HEK293 (cell line): ENCODE measurements at regions not wholly inside any gene's neighbourhood (a gene's known extent, or its start where the extent isn't known, plus 50 kb on each side); places are given as distances from the start of the nearest gene placed in this dataset.

ENCODE experiments used
- CTCF ChIA-PET: fragments of 350-600 bp; formaldehyde crosslinking; extraction: SDS; loops from one replicate; lab custom pipeline; 2021; ENCODE audit warnings: antibody characterized with exemption; lab: Yijun Ruan, JAX
- POLR2A ChIA-PET: fragments of 300-600 bp; formaldehyde crosslinking; extraction: SDS; loops from one replicate; lab custom pipeline; 2020; ENCODE audit warnings: antibody characterized with exemption, inconsistent platforms; lab: Yijun Ruan, JAX
- H3K27ac ChIP-seq: fragments of 200-500 bp; sonication (Bioruptor generic); 2 replicates; pipeline ENCODE4 v1.5.1; 2014; ENCODE audit warnings: low read depth, low read length, control low read depth, inconsistent platforms; ENCODE audit errors: extremely low read depth
- H3K36me3 ChIP-seq, 2 experiments: fragments of 200-500 bp in 1 of 2; sonication (Bioruptor generic) in 1 of 2; 1 replicate in 1 of 2; 2 replicates in 1 of 2; pipeline ENCODE4 v1.5.1; 2014 to 2017; ENCODE audit warnings: inconsistent platforms in 2 of 2, low read length in 2 of 2; ENCODE audit not compliant: control insufficient read depth in 2 of 2, insufficient read depth in 1 of 2
- H3K4me1 ChIP-seq: fragments of 200-500 bp; sonication (Bioruptor generic); 2 replicates; pipeline ENCODE4 v1.5.1; 2014; ENCODE audit warnings: mild to moderate bottlenecking, low read length, inconsistent platforms; ENCODE audit not compliant: control insufficient read depth, insufficient read depth
- H3K4me3 ChIP-seq: 2 replicates; pipeline ENCODE4 v1.5.1; 2011; ENCODE audit warnings: low read depth, mild to moderate bottlenecking, control low read depth, low read length, moderate library complexity
- H3K9me3 ChIP-seq: fragments of 200-500 bp; sonication (Bioruptor generic); 2 replicates; pipeline ENCODE4 v1.5.1; 2014; ENCODE audit warnings: low read depth, low read length, inconsistent platforms; ENCODE audit not compliant: control insufficient read depth, insufficient read depth
- HIC1 ChIP-seq: fragments of 450-650 bp; formaldehyde crosslinking; IDR thresholded peaks from 2 replicates; pipeline ENCODE4 v1.5.1; 2016; ENCODE audit warnings: missing biosample characterization, missing genetic modification characterization
- IKZF3 ChIP-seq: fragments of 450-650 bp; IDR thresholded peaks from 2 replicates; pipeline ENCODE4 v1.5.0; 2018; ENCODE audit warnings: missing biosample characterization, mild to moderate bottlenecking, missing genetic modification characterization, moderate library complexity
- KLF9 ChIP-seq: fragments of 450-650 bp; formaldehyde crosslinking; IDR thresholded peaks from 2 replicates; pipeline ENCODE4 v1.5.1; 2016; ENCODE audit warnings: missing biosample characterization, missing genetic modification characterization, low read depth
- OSR2 ChIP-seq: fragments of 450-650 bp; formaldehyde crosslinking; IDR thresholded peaks from 2 replicates; pipeline ENCODE4 v1.5.1; 2016; ENCODE audit warnings: missing biosample characterization, missing genetic modification characterization
- OVOL3 ChIP-seq: fragments of 450-650 bp; formaldehyde crosslinking; IDR thresholded peaks from 2 replicates; pipeline ENCODE4 v1.5.1; 2016; ENCODE audit warnings: missing biosample characterization, missing genetic modification characterization
- PRDM1 ChIP-seq: fragments of 450-650 bp; formaldehyde crosslinking; IDR thresholded peaks from 2 replicates; pipeline ENCODE4; 2016; ENCODE audit warnings: missing biosample characterization, missing genetic modification characterization
- YY1 ChIP-seq: fragments of 450-650 bp; formaldehyde crosslinking; IDR thresholded peaks from 2 replicates; pipeline ENCODE4 v1.5.1; 2018; ENCODE audit warnings: missing biosample characterization, missing genetic modification characterization
- ZBTB44 ChIP-seq: fragments of 450-650 bp; IDR thresholded peaks from 2 replicates; pipeline ENCODE4 v1.5.1; 2018; ENCODE audit warnings: missing biosample characterization, mild to moderate bottlenecking, missing genetic modification characterization
- ZBTB48 ChIP-seq: fragments of 450-650 bp; formaldehyde crosslinking; IDR thresholded peaks from 2 replicates; pipeline ENCODE4 v1.5.1; 2016; ENCODE audit warnings: missing biosample characterization, missing genetic modification characterization
- ZFP41 ChIP-seq: fragments of 450-650 bp; formaldehyde crosslinking; IDR thresholded peaks from 2 replicates; pipeline ENCODE4 v1.5.1; 2016; ENCODE audit warnings: missing biosample characterization, missing genetic modification characterization, borderline replicate concordance
- ZNF121 ChIP-seq: fragments of 450-650 bp; formaldehyde crosslinking; IDR thresholded peaks from 2 replicates; pipeline ENCODE4 v1.5.1; 2016; ENCODE audit warnings: missing biosample characterization, missing genetic modification characterization
- ZNF174 ChIP-seq: fragments of 450-650 bp; formaldehyde crosslinking; IDR thresholded peaks from 2 replicates; pipeline ENCODE4 v1.5.0; 2017; ENCODE audit warnings: missing biosample characterization, mild to moderate bottlenecking, missing genetic modification characterization
- ZNF214 ChIP-seq: fragments of 450-650 bp; formaldehyde crosslinking; IDR thresholded peaks from 2 replicates; pipeline ENCODE4 v1.5.1; 2017; ENCODE audit warnings: missing biosample characterization, mild to moderate bottlenecking, missing genetic modification characterization, borderline replicate concordance
- ZNF548 ChIP-seq: fragments of 450-650 bp; formaldehyde crosslinking; IDR thresholded peaks from 2 replicates; pipeline ENCODE4 v1.5.1; 2016; ENCODE audit warnings: missing biosample characterization, missing genetic modification characterization
- ZNF571 ChIP-seq: fragments of 450-650 bp; formaldehyde crosslinking; IDR thresholded peaks from 2 replicates; pipeline ENCODE4 v1.5.0; 2017; ENCODE audit warnings: missing biosample characterization, missing genetic modification characterization
- ZNF600 ChIP-seq: fragments of 450-650 bp; formaldehyde crosslinking; IDR thresholded peaks from 2 replicates; pipeline ENCODE4 v1.5.1; 2016; ENCODE audit warnings: missing biosample characterization, missing genetic modification characterization
- ZNF670 ChIP-seq: fragments of 450-650 bp; formaldehyde crosslinking; IDR thresholded peaks from 2 replicates; pipeline ENCODE4 v1.5.1; 2016; ENCODE audit warnings: missing biosample characterization, missing genetic modification characterization, low read depth
- ZNF692 ChIP-seq: fragments of 450-650 bp; formaldehyde crosslinking; IDR thresholded peaks from 2 replicates; pipeline ENCODE4 v1.5.1; 2016; ENCODE audit warnings: missing biosample characterization, missing genetic modification characterization
- ZNF701 ChIP-seq: fragments of 450-650 bp; formaldehyde crosslinking; IDR thresholded peaks from 2 replicates; pipeline ENCODE4 v1.5.1; 2016; ENCODE audit warnings: missing biosample characterization, missing genetic modification characterization
- ZNF707 ChIP-seq: fragments of 450-650 bp; formaldehyde crosslinking; IDR thresholded peaks from 2 replicates; pipeline ENCODE4 v1.5.1; 2016; ENCODE audit warnings: missing biosample characterization, missing genetic modification characterization
- ZNF777 ChIP-seq: fragments of 450-650 bp; formaldehyde crosslinking; IDR thresholded peaks from 2 replicates; pipeline ENCODE4 v1.5.1; 2017; ENCODE audit warnings: missing biosample characterization, missing genetic modification characterization, borderline replicate concordance
- ZNF792 ChIP-seq: fragments of 450-650 bp; formaldehyde crosslinking; IDR thresholded peaks from 2 replicates; pipeline ENCODE4 v1.5.1; 2016; ENCODE audit warnings: missing biosample characterization, missing genetic modification characterization
- ZNF837 ChIP-seq: fragments of 450-650 bp; formaldehyde crosslinking; IDR thresholded peaks from 2 replicates; pipeline ENCODE4 v1.5.1; 2016; ENCODE audit warnings: missing biosample characterization, missing genetic modification characterization
- ZSCAN30 ChIP-seq: fragments of 450-650 bp; IDR thresholded peaks from 2 replicates; pipeline ENCODE4 v1.5.1; 2018; ENCODE audit warnings: missing biosample characterization, mild to moderate bottlenecking, missing genetic modification characterization, moderate library complexity
- TF ChIP-seq, protein P1 (sequence below): fragments of 450-650 bp; formaldehyde crosslinking; IDR thresholded peaks from 2 replicates; pipeline ENCODE4 v1.5.1; 2016; ENCODE audit warnings: missing biosample characterization, missing genetic modification characterization
- TF ChIP-seq, protein P2 (sequence below): fragments of 450-650 bp; formaldehyde crosslinking; IDR thresholded peaks from 2 replicates; pipeline ENCODE4 v1.5.1; 2016; ENCODE audit warnings: missing biosample characterization, missing genetic modification characterization, borderline replicate concordance
- TF ChIP-seq, protein P3 (sequence below): fragments of 450-650 bp; formaldehyde crosslinking; IDR thresholded peaks from 2 replicates; pipeline ENCODE4; 2016; ENCODE audit warnings: missing biosample characterization, missing genetic modification characterization

DNA sequence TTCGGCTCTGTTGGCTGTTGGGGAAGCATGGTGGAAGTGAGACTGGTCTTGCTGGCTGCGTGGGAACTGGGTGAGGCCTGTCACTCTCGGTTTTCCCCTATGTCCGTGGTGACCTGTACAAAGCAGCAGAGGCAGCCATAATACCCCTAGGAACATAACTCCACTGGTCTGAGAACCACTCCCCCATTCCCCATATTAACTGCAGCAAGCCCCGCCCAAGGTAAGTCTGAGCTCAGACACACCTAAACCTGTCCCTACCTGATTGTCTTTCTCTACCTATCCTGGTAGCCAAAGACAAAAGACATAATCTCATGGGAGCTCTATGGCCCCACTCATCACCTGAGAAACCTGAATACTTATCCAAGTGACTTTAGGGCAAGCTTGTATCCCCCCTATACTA is 156.3 kb upstream of the PHACTR1 start:
- H3K4me3 ChIP-seq, result no peak overlapping the region
- H3K27ac ChIP-seq, result no peak overlapping the region
- H3K36me3 ChIP-seq, result no peaks in the 10 kb centered on the region
- TF ChIP-seq ZNF792 (tag by site-specific recombination) (no peak), YY1 (no peak), ZNF670 (tag by site-specific recombination) (no peak), ZNF701 (tag by site-specific recombination) (no peak), ZBTB48 (tag by site-specific recombination) (no peak), ZNF707 (no peak), ZNF121 (no peak), ZSCAN30 (tag by site-specific recombination) (no peak), ZFP41 (no peak), ZNF692 (tag by site-specific recombination) (no peak), IKZF3 (tag by site-specific recombination) (no peak), ZNF600 (tag by site-specific recombination) (no peak), ZNF777 (tag by site-specific recombination) (no peak), OSR2 (tag by site-specific recombination) (no peak), PRDM1 (tag by site-specific recombination) (no peak), ZBTB44 (tag by site-specific recombination) (no peak)
- TF ChIP-seq, protein P1, sequence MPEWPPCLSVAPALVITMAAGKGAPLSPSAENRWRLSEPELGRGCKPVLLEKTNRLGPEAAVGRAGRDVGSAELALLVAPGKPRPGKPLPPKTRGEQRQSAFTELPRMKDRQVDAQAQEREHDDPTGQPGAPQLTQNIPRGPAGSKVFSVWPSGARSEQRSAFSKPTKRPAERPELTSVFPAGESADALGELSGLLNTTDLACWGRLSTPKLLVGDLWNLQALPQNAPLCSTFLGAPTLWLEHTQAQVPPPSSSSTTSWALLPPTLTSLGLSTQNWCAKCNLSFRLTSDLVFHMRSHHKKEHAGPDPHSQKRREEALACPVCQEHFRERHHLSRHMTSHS (tag by site-specific recombination), result no peak
- TF ChIP-seq, all 188 proteins: peak for 0
- POLR2A ChIA-PET, result no interaction called here
- H3K9me3 ChIP-seq, result no peaks in the 10 kb centered on the region
- CTCF ChIA-PET, result no interaction called here
- no peaks in the 10 kb centered on the region for H3K4me1 ChIP-seq

DNA sequence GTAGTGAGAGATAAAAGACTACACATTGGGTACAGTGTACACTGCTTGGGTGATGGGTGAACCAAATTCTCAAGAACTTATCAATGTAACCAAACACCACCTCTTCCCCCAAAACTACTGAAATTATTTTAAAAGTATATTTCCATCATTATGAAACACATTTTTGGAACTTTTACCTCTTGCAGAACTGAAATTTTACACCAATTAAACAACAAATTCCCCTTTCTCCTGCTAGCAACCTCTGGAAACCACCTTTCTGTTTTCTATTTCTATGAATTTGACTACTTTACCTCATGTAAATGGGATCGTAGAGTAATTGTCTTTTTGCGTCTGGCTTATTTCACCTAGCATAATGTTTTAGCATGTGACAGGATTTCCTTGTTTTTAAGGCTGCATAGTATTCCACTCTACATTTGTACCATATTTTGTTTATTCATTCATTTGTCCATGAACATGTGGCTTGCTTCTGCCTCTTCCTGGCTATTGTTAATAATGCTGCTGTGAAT is 149.9 kb upstream of the PHACTR1 start:
- H3K4me3 ChIP-seq, result no peak overlapping the region
- POLR2A ChIA-PET, result no interaction called here
- no peak for TF ChIP-seq ZNF792 (tag by site-specific recombination)
- TF ChIP-seq ZNF571 (tag by site-specific recombination), result no peak
- TF ChIP-seq, protein P2, sequence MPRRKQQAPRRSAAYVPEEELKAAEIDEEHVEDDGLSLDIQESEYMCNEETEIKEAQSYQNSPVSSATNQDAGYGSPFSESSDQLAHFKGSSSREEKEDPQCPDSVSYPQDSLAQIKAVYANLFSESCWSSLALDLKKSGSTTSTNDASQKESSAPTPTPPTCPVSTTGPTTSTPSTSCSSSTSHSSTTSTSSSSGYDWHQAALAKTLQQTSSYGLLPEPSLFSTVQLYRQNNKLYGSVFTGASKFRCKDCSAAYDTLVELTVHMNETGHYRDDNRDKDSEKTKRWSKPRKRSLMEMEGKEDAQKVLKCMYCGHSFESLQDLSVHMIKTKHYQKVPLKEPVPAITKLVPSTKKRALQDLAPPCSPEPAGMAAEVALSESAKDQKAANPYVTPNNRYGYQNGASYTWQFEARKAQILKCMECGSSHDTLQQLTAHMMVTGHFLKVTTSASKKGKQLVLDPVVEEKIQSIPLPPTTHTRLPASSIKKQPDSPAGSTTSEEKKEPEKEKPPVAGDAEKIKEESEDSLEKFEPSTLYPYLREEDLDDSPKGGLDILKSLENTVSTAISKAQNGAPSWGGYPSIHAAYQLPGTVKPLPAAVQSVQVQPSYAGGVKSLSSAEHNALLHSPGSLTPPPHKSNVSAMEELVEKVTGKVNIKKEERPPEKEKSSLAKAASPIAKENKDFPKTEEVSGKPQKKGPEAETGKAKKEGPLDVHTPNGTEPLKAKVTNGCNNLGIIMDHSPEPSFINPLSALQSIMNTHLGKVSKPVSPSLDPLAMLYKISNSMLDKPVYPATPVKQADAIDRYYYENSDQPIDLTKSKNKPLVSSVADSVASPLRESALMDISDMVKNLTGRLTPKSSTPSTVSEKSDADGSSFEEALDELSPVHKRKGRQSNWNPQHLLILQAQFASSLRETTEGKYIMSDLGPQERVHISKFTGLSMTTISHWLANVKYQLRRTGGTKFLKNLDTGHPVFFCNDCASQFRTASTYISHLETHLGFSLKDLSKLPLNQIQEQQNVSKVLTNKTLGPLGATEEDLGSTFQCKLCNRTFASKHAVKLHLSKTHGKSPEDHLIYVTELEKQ (tag by site-specific recombination), result no peak
- no peak for TF ChIP-seq OVOL3 (tag by site-specific recombination)
- no peak for TF ChIP-seq ZNF174 (tag by site-specific recombination)
- no peak for TF ChIP-seq ZBTB48 (tag by site-specific recombination)
- TF ChIP-seq ZNF548 (tag by site-specific recombination), result no peak
- TF ChIP-seq, protein P3, sequence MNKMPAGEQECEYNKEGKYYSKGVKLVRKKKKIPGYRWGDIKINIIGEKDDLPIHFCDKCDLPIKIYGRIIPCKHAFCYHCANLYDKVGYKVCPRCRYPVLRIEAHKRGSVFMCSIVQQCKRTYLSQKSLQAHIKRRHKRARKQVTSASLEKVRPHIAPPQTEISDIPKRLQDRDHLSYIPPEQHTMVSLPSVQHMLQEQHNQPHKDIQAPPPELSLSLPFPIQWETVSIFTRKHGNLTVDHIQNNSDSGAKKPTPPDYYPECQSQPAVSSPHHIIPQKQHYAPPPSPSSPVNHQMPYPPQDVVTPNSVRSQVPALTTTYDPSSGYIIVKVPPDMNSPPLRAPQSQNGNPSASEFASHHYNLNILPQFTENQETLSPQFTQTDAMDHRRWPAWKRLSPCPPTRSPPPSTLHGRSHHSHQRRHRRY (tag by site-specific recombination), result no peak
- no peak for TF ChIP-seq ZNF837
- TF ChIP-seq HIC1, result no peak
- TF ChIP-seq ZNF214 (tag by site-specific recombination), result no peak
- TF ChIP-seq KLF9 (tag by site-specific recombination), result no peak

More for the DNA sequence above, 149.9 kb upstream of the PHACTR1 start:
- Histone ChIP-seq H3K9me3 (no peaks in the 10 kb centered on the region), H3K27ac (no peak overlapping the region), H3K36me3 (no peaks in the 10 kb centered on the region), H3K4me1 (no peaks in the 10 kb centered on the region)
- CTCF ChIA-PET, result no interaction called here
